ENCODE measurements at regions not wholly inside any gene's neighbourhood (a gene's known extent, or its start where the extent isn't known, plus 50 kb on each side); places are given as distances from the start of the nearest gene placed in this dataset.

- CTCF ChIA-PET, result no interaction called here
Measured at GRCh38 chr3:8215821-8216220, 285.8 kb upstream of the LMCD1 start.

DNA sequence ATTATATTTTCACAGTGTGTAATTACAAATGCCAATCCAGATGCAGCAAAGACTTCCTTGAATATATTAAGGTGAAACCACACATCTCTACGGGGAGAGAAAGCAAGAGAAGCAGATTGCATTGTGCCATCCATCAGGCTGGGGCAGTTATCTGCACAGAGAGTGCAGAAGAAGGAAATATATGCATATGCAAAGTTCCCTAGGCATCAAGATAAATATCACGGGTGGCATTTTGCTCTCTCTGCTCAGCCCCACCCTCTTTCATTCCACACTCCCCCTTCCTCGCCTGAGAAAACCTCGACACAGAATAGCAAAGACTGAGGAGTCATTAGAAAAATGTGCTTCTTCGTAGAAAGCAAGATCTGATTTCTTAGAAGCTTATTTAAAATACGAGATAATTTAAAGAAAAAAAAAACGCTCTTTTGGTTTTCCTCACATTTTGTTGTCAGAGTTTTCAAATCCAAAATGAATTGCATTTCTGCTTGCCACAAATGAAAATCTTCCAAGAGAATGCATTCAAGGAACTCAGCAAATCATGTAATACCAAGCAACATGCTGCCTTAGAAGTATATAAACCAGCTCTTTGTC is 283.2 kb upstream of the LMCD1 start:
- Histone ChIP-seq H3K4me3 (ENCODE audit: low read depth in 2 of 2, low read length in 2 of 2) (no peak overlapping the region), H3K4me1 (ENCODE audit: control insufficient read depth, insufficient read depth, low read length) (no peaks in the 10 kb centered on the region), H3K27me3 (ENCODE audit: control insufficient read depth, insufficient read depth, low read length) (no peaks in the 10 kb centered on the region), H3K27ac (ENCODE audit: low read length) (no peak overlapping the region), H3K36me3 (ENCODE audit: control insufficient read depth, insufficient read depth, low read length) (no peaks in the 10 kb centered on the region), H3K9me3 (ENCODE audit: control insufficient read depth, insufficient read depth, low read depth, low read length) (no peaks in the 10 kb centered on the region)
- no peak for ATAC-seq
- ChIA-PET POLR2A (no interaction called here), CTCF (no interaction called here)
- no peak for DNase-seq (ENCODE audit: low read depth, low spot score)
- intact Hi-C loops (cut with micrococcal nuclease; ENCODE audit: unreplicated experiment) (no loop called here), in situ Hi-C loops (cut with HindIII; ENCODE audit: low pct_unique_long_range_greater_than_20kb, low sequenced_read_pairs) (no loop called here)
- BruUV-seq (replicated peaks), result no TSS peak
- TF ChIP-seq SIN3A (IDR thresholded peaks at IDR 0.05; ENCODE audit: borderline replicate concordance, insufficient read depth, low read depth, low read length) (no peak), REST (IDR thresholded peaks at IDR 0.05; ENCODE audit: insufficient read depth in 1 of 2, low read depth in 2 of 2, low read length in 1 of 2) (no peak), CTCF (IDR thresholded peaks at IDR 0.05) (no peak), POLR2AphosphoS5 (IDR thresholded peaks at IDR 0.05; ENCODE audit: low read depth, low read length) (no peak), TCF7L2 (IDR thresholded peaks at IDR 0.05; ENCODE audit: low read depth, low read length) (no peak)

More at GRCh38 chr3:8215821-8216220, 285.8 kb upstream of the LMCD1 start:
- intact Hi-C loops (cut with micrococcal nuclease; ENCODE audit: unreplicated experiment), result no loop called here
- POLR2A ChIA-PET, result no interaction called here
- TF ChIP-seq REST (IDR thresholded peaks at IDR 0.05; ENCODE audit: insufficient read depth in 1 of 2, low read depth in 2 of 2, low read length in 1 of 2) (no peak), TCF7L2 (IDR thresholded peaks at IDR 0.05; ENCODE audit: low read depth, low read length) (no peak), SIN3A (IDR thresholded peaks at IDR 0.05; ENCODE audit: borderline replicate concordance, insufficient read depth, low read depth, low read length) (no peak), CTCF (IDR thresholded peaks at IDR 0.05) (no peak), POLR2AphosphoS5 (IDR thresholded peaks at IDR 0.05; ENCODE audit: low read depth, low read length) (no peak)
- no peaks in the 10 kb centered on the region for H3K9me3 ChIP-seq (ENCODE audit: control insufficient read depth, insufficient read depth, low read depth, low read length)
- ATAC-seq, result no peak
- no peak overlapping the region for H3K4me3 ChIP-seq (ENCODE audit: low read depth in 2 of 2, low read length in 2 of 2)
- H3K27me3 ChIP-seq (ENCODE audit: control insufficient read depth, insufficient read depth, low read length), result no peaks in the 10 kb centered on the region
- no peaks in the 10 kb centered on the region for H3K36me3 ChIP-seq (ENCODE audit: control insufficient read depth, insufficient read depth, low read length)
- in situ Hi-C loops (cut with HindIII; ENCODE audit: low pct_unique_long_range_greater_than_20kb, low sequenced_read_pairs), result no loop called here
- no peaks in the 10 kb centered on the region for H3K4me1 ChIP-seq (ENCODE audit: control insufficient read depth, insufficient read depth, low read length)
- no peak overlapping the region for H3K27ac ChIP-seq (ENCODE audit: low read length)
- BruUV-seq (replicated peaks), result no TSS peak
- no peak for DNase-seq (ENCODE audit: low read depth, low spot score)
